Mucosa of stomach (tissue), 1 donor: ENCODE measurements at regions not wholly inside any gene's neighbourhood (a gene's known extent, or its start where the extent isn't known, plus 50 kb on each side); places are given as distances from the start of the nearest gene placed in this dataset.

Experiments used
- H3K27me3 ChIP-seq: one replicate; pipeline ENCODE4 v1.7.0; 2013; ENCODE audit warnings: mild to moderate bottlenecking, low read length; ENCODE audit not compliant: control insufficient read depth, insufficient read depth
- H3K36me3 ChIP-seq: one replicate; pipeline ENCODE4 v1.7.0; 2013; ENCODE audit warnings: low read length; ENCODE audit not compliant: control insufficient read depth, insufficient read depth
- H3K4me1 ChIP-seq: one replicate; pipeline ENCODE4 v1.7.0; 2013; ENCODE audit warnings: mild to moderate bottlenecking, low read length; ENCODE audit not compliant: control insufficient read depth, insufficient read depth
- H3K4me3 ChIP-seq: one replicate; pipeline ENCODE4 v1.7.0; 2013; ENCODE audit warnings: low read length
- H3K9ac ChIP-seq: one replicate; pipeline ENCODE4 v1.7.0; 2013; ENCODE audit warnings: mild to moderate bottlenecking, low read length, moderate library complexity
- H3K9me3 ChIP-seq: one replicate; pipeline ENCODE4 v1.7.0; 2013; ENCODE audit warnings: mild to moderate bottlenecking, low read length, moderate library complexity; ENCODE audit not compliant: control insufficient read depth
- donor health status: Pancreatic carcinoma.

GRCh38 chr15:69505956-69506556 lies 53.4 kb downstream of the RPLP1 start:
- Histone ChIP-seq H3K27me3 (no peaks in the 10 kb centered on the region), H3K4me1 (no peaks in the 10 kb centered on the region), H3K9ac (no peak overlapping the region), H3K9me3 (no peaks in the 10 kb centered on the region), H3K4me3 (no peak overlapping the region), H3K36me3 (no peaks in the 10 kb centered on the region)

GRCh38 chr15:69508659-69509058 lies 56.0 kb downstream of the RPLP1 start:
- Histone ChIP-seq H3K4me1 (no peaks in the 10 kb centered on the region), H3K9ac (no peak overlapping the region)

GRCh38 chr15:69509131-69509530 lies 56.5 kb downstream of the RPLP1 start:
- no peaks in the 10 kb centered on the region for H3K27me3 ChIP-seq
- no peak overlapping the region for H3K9ac ChIP-seq
- H3K9me3 ChIP-seq = no peaks in the 10 kb centered on the region
- no peaks in the 10 kb centered on the region for H3K4me1 ChIP-seq
- H3K36me3 ChIP-seq = no peaks in the 10 kb centered on the region
- no peak overlapping the region for H3K4me3 ChIP-seq

More at GRCh38 chr15:69508659-69509058, 56.0 kb downstream of the RPLP1 start:
- Histone ChIP-seq H3K36me3 (no peaks in the 10 kb centered on the region), H3K9me3 (no peaks in the 10 kb centered on the region), H3K4me3 (no peak overlapping the region), H3K27me3 (no peaks in the 10 kb centered on the region)

GRCh38 chr15:69510556-69510955 lies 57.9 kb downstream of the RPLP1 start:
- Histone ChIP-seq H3K27me3 (no peaks in the 10 kb centered on the region), H3K4me3 (no peak overlapping the region), H3K9ac (no peak overlapping the region), H3K36me3 (no peaks in the 10 kb centered on the region), H3K9me3 (no peaks in the 10 kb centered on the region), H3K4me1 (no peaks in the 10 kb centered on the region)

DNA sequence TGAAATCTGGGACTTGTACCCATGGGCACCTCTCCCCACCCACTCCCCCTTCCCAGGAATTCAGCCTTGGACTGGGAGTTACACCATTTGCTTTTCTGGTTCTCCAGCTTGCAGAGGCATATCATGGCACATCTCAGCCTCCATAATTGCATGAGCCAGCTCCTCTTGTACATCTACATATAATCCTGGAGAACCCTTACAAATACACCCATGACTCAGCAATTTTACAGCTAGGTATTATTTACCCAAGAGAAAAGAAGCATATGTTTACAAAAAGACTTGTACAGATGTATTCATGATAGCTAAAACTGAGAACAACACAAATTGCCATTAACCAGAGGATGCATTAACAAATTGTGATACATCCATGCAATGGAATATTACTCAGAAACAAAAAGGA lies 58.4 kb downstream of the RPLP1 start:
- Histone ChIP-seq H3K9me3 (no peaks in the 10 kb centered on the region), H3K4me1 (no peaks in the 10 kb centered on the region), H3K27me3 (no peaks in the 10 kb centered on the region), H3K9ac (no peak overlapping the region), H3K4me3 (no peak overlapping the region), H3K36me3 (no peaks in the 10 kb centered on the region)

GRCh38 chr15:69511716-69512340 lies 59.2 kb downstream of the RPLP1 start:
- Histone ChIP-seq H3K4me3 (no peak overlapping the region), H3K4me1 (no peaks in the 10 kb centered on the region), H3K9me3 (no peaks in the 10 kb centered on the region), H3K9ac (no peak overlapping the region), H3K36me3 (no peaks in the 10 kb centered on the region), H3K27me3 (no peaks in the 10 kb centered on the region)

DNA sequence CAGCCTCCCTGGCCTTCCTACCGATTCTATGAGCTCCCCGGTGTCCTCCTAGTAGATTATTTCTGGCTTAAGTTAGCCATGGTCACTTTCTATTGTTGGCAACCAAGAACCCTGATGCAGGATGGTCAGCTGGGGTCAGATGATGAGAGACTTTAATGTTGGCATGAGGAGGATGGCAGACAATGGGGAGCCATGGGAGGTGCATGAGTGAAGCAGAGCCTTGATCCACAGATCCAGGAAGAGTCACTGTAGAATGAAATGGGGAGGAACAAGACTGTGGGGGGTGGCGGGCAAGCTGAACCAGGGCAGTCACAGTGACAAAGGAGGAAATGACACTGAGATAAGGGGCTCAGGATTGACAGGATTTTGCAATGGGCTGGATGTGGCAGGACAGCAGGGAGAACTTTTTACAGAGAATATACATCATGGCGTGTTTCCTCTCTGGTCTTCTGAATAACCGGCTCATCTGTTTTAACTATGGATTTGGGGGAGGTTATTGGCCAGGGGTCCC lies 60.9 kb downstream of the RPLP1 start:
- Histone ChIP-seq H3K9ac (no peak overlapping the region), H3K9me3 (no peaks in the 10 kb centered on the region), H3K27me3 (no peaks in the 10 kb centered on the region), H3K4me1 (no peaks in the 10 kb centered on the region), H3K36me3 (no peaks in the 10 kb centered on the region), H3K4me3 (no peak overlapping the region)

DNA sequence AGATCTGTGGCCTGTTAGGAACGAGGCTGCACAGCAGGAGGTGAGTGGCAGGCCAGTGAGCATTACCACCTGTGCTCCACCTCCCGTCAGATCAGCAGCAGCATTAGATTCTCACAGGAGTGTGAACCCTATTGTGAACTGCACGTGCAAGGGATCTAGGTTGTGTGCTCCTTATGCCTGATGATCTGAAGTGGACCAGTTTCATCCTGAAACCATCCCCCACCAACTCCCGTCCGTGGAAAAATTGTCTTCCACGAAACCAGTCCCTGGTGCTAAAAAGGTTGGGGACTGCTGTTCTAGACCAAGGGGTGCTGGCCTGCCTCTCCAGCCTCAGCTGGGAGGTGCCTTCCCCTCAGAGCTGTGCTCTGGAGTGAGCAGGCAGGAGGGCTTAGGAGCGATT lies 61.4 kb downstream of the RPLP1 start:
- H3K36me3 ChIP-seq = no peaks in the 10 kb centered on the region
- H3K9me3 ChIP-seq = no peaks in the 10 kb centered on the region
- no peak overlapping the region for H3K9ac ChIP-seq
- no peaks in the 10 kb centered on the region for H3K27me3 ChIP-seq
- no peak overlapping the region for H3K4me3 ChIP-seq
- no peaks in the 10 kb centered on the region for H3K4me1 ChIP-seq

- Histone ChIP-seq H3K4me3 (no peak overlapping the region), H3K36me3 (no peaks in the 10 kb centered on the region), H3K9me3 (no peaks in the 10 kb centered on the region), H3K4me1 (no peaks in the 10 kb centered on the region), H3K27me3 (no peaks in the 10 kb centered on the region), H3K9ac (no peak overlapping the region)
Measured at GRCh38 chr15:69515508-69515907, 62.9 kb downstream of the RPLP1 start.

- Histone ChIP-seq H3K36me3 (no peaks in the 10 kb centered on the region), H3K27me3 (no peaks in the 10 kb centered on the region), H3K9me3 (no peaks in the 10 kb centered on the region), H3K4me1 (no peaks in the 10 kb centered on the region), H3K4me3 (no peak overlapping the region), H3K9ac (no peak overlapping the region)
Measured at GRCh38 chr15:69515926-69516325, 63.3 kb downstream of the RPLP1 start.

DNA sequence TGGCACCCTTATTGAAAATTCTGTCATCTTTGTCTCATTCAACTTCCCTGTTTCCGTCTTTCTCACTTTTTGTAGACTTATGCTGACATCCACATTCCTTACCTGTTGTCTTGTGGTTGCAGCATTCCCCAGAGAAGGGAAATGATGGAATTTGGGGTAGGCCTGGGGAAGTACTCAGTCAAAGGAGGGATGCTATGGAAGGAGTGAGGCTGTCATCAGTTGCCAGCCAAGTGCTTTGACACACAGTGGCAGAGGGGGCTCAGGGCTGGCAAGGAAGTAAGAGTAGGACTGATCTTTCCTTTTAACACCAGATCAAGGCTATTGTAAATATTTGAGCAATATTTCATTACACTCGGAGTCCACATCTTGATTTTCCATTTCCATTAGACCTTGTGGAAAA lies 64.4 kb downstream of the RPLP1 start:
- Histone ChIP-seq H3K4me1 (no peaks in the 10 kb centered on the region), H3K27me3 (no peaks in the 10 kb centered on the region), H3K4me3 (no peak overlapping the region), H3K9me3 (no peaks in the 10 kb centered on the region), H3K36me3 (no peaks in the 10 kb centered on the region), H3K9ac (no peak overlapping the region)

DNA sequence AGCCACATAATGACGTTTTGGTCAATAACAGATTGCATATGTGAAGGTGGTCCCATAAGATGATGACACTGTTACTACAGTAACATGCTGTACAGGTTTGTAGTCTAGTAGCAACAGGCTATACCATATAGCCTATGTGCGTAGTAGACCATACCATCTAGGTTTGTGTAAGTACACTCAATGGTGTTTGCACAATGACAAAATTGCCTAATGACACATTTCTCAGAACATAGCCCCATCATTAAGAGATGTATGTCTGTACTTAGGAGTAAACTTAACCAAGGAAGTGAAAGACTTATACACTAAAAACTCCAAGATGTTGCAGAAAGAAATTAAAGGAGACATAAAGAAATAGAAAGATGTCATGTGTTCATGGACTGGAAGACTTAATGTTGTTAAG lies 66.2 kb downstream of the RPLP1 start:
- H3K9me3 ChIP-seq = no peaks in the 10 kb centered on the region
- H3K27me3 ChIP-seq = no peaks in the 10 kb centered on the region
- no peaks in the 10 kb centered on the region for H3K36me3 ChIP-seq
- no peak overlapping the region for H3K4me3 ChIP-seq
- no peak overlapping the region for H3K9ac ChIP-seq
- H3K4me1 ChIP-seq = peaks cover 17% of the 10 kb centered on the region
